ENCODE measurements at regions not wholly inside any gene's neighbourhood (a gene's known extent, or its start where the extent isn't known, plus 50 kb on each side); places are given as distances from the start of the nearest gene placed in this dataset.

- H3K9me3 ChIP-seq (ENCODE audit: control insufficient read depth, low read length): peaks cover 1% of the 10 kb centered on the region
- no peak overlapping the region for H3K4me3 ChIP-seq (ENCODE audit: low read length in 2 of 2)
- intact Hi-C loops (cut with DNase I): no loop called here
- no peaks in the 10 kb centered on the region for H3K27me3 ChIP-seq (ENCODE audit: control insufficient read depth in 1 of 2, insufficient read depth in 2 of 2, low read length in 1 of 2)
- ATAC-seq (ENCODE audit: low FRiP score): no peak
- no peaks in the 10 kb centered on the region for H3K36me3 ChIP-seq (ENCODE audit: control insufficient read depth in 1 of 2, insufficient read depth in 2 of 2, low read length in 1 of 2)
- no peaks in the 10 kb centered on the region for H3K4me1 ChIP-seq (ENCODE audit: control insufficient read depth in 1 of 2, insufficient read depth in 2 of 2, low read length in 2 of 2)
- WGBS, 2 donors: 47 to 54% methylated on average over 8 of the region's 8 CpGs
- no peak overlapping the region for H3K27ac ChIP-seq (ENCODE audit: low read depth in 1 of 2, low read length in 2 of 2)
- no peak for DNase-seq
These were observed 49.8 kb upstream of the SYN2 start for GRCh38 chr3:11954312-11954934.

Data from aorta (tissue), 5 donors.